ENCODE measurements at regions not wholly inside any gene's neighbourhood (a gene's known extent, or its start where the extent isn't known, plus 50 kb on each side); places are given as distances from the start of the nearest gene placed in this dataset.
"Not testable (repeated sequence)": the region's sequence is repeated elsewhere in the genome, so short reads cannot be mapped to it uniquely, and the experiment has no call there.

DNA sequence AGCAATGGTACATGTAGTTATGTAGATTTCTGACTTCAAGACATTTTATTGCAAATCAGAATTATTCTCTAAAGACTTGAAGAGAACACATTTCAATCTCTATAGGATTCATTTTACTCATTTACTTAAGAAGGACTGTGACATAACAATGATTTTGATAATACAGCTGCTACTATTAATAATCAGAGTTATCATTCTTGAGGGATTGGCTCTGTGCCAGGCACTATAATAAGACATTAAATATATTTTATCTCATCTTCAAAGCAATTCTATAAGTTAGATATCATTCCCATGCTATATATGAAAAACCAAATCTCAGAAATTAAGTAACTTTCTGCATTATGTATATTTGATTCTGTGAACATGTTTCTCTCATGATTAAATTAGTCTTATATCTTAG is 103.7 kb upstream of the CALCR start:
- Histone ChIP-seq H3K27me3 (replicated peaks) (no peaks in the 10 kb centered on the region), H3K36me3 (no peaks in the 10 kb centered on the region), H3K4me3 (no peak overlapping the region), H3K27ac (no peak overlapping the region), H3K9me3 (replicated peaks) (no peaks in the 10 kb centered on the region), H3K4me1 (replicated peaks) (no peaks in the 10 kb centered on the region)
- DNase-seq (ENCODE audit: low read depth in 1 of 2, low spot score in 2 of 2), result no peak

DNA sequence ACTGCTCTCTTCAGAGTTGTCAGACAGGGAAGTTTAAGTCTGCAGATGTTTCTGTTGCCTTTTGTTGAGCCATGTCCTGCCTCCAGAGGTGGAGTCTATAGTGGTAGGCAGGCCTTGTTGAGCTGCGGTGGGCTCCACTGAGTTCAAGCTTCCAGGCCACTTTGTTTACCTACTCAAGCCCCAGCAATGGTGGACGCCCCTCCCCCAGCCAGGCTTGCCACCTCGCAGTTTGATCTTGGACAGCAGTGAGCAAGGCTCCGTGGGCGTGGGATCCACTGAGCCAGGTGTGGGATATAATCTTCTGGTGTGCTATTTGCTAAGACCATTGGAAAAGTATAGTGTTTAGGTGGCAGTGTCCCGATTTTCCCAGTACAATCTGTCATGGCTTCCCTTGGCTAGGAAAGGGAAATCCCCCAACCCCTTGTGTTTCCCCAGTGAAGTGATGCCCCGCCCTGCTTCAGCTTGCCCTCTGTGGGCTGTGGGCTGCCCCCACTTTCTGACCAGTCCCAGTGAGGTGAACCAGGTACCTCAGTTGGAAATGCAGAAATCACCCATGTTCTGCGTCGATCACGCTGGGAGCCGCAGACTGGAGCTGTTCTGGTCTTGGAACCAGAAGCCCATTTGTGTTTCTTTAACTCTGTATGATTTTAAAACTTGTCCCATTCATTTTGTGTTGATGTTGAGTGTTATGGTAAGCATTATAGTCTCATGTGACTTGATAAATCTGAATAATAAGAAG is 89.2 kb upstream of the CALCR start:
- no peak overlapping the region for H3K4me3 ChIP-seq
- H3K36me3 ChIP-seq, result no peaks in the 10 kb centered on the region
- H3K27me3 ChIP-seq (replicated peaks), result no peaks in the 10 kb centered on the region
- no peak for DNase-seq (ENCODE audit: low read depth in 1 of 2, low spot score in 2 of 2)
- H3K4me1 ChIP-seq (replicated peaks), result no peaks in the 10 kb centered on the region
- no peak overlapping the region for H3K27ac ChIP-seq
- no peaks in the 10 kb centered on the region for H3K9me3 ChIP-seq (replicated peaks)

DNA sequence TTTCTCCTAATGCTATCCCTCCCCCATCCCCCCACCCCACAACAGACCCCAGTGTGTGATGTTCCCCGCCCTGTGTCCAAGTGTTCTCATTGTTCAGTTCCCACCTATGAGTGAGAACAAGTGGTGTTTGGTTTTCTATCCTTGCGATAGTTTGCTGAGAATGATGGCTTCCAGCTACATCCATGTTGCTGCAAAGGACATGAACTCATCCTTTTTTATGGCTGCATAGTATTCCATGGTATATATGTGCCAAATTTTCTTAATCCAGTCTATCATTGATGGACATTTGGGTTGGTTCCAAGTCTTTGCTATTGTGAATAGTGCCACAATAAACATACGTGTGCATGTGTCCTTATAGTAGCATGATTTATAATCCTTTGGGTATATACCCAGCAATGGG is 83.6 kb upstream of the CALCR start:
- H3K4me3 ChIP-seq; H3K27ac ChIP-seq; H3K9me3 ChIP-seq (replicated peaks); H3K27me3 ChIP-seq (replicated peaks); H3K4me1 ChIP-seq (replicated peaks); DNase-seq (ENCODE audit: low read depth in 1 of 2, low spot score in 2 of 2); H3K36me3 ChIP-seq: not testable (repeated sequence)

DNA sequence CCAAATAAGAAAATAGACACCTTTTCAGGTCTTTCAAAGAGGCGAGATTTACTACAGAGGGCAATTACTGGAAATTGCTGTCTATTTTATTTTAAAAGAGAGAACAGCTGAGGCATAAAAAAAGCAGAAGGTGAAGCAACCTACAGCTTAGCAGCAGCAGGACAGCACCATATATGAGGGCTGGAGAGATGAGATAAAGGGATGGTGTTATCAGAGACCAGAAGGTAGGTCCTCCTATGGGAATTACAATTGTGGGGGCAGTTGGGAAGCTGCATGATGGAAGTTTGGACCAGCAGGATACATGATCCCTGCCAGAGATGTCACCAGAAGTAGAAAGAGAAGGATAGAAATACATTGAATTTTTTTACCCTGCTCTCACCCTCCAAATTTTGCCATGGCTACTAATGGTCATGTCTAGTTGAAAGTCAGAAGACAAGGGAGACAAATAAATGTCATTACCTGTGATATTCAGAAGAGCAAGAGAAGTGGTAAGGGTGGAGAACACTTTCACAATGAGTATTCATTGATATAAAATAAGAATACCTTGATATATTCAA is 77.2 kb upstream of the CALCR start:
- no peak for DNase-seq (ENCODE audit: low read depth in 1 of 2, low spot score in 2 of 2)
- Histone ChIP-seq H3K4me3 (no peak overlapping the region), H3K36me3 (no peaks in the 10 kb centered on the region), H3K27me3 (replicated peaks) (no peaks in the 10 kb centered on the region; the same call in 1 of the 2 replicates), H3K27ac (no peak overlapping the region), H3K9me3 (replicated peaks) (no peaks in the 10 kb centered on the region), H3K4me1 (replicated peaks) (no peaks in the 10 kb centered on the region)

DNA sequence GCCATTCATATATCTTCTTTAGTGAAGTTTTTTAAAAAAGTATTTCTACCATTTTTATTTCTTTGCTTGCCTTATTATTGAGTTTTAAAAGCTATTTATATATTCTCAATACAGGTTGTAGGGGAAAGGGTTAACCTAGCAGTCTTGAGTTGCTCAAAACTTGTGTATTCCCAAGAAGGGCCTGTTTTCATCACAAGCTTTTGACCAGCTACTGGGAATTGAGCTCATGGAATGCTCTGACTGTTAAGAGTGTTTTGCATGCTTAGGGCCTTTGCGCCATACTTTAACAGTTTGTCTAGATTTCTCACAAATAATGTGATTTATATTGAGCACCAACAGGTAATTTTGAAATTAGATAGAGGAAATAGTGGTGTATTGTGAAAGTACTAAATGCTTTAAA is 72.0 kb upstream of the CALCR start:
- Histone ChIP-seq H3K4me3 (no peak overlapping the region), H3K4me1 (replicated peaks) (no peaks in the 10 kb centered on the region), H3K9me3 (replicated peaks) (no peaks in the 10 kb centered on the region), H3K36me3 (no peaks in the 10 kb centered on the region), H3K27me3 (replicated peaks) (no peaks in the 10 kb centered on the region; the same call in 1 of the 2 replicates), H3K27ac (no peak overlapping the region)
- no peak for DNase-seq (ENCODE audit: low read depth in 1 of 2, low spot score in 2 of 2)

DNA sequence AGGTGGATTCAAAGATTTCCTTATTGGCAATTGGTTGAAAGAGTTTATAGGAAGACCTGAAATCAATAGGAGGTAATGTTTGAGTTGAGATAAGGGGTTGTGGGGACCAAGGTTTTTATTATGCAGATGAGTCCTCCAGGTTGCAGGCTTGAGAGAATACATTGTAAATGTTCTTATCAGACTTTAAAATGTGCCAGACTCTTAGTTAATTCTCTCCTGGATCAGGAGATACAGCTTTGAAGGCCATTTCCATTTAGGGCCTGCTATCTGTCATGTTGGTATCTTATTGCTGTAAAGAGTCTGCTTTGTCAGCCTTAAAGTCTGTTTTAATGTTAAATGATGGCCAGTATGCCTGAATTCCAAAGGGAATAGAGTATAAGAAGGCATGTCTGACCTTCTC is 61.8 kb upstream of the CALCR start:
- DNase-seq (ENCODE audit: low read depth in 1 of 2, low spot score in 2 of 2), result no peak
- Histone ChIP-seq H3K27me3 (replicated peaks) (no peaks in the 10 kb centered on the region), H3K36me3 (no peaks in the 10 kb centered on the region), H3K27ac (no peak overlapping the region), H3K9me3 (replicated peaks) (no peaks in the 10 kb centered on the region), H3K4me3 (no peak overlapping the region), H3K4me1 (replicated peaks) (no peaks in the 10 kb centered on the region)

DNA sequence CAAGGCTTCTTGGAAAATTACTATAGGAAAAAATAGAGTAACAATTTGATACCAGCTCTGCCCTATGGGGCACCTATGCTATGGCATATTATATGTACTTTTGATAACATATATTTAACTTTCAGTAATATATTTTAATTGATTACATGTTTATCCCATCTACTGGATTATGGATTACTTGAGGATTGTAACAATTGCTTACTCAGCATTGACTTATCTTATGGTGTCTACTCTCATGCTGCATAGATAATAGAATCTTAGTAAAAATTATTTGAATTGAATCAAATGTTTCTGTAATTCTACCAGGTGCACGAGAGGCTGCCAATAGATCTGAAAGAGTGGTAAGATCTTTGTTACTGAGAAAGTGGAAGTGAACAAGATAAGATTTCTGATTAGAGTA is 57.8 kb upstream of the CALCR start:
- H3K27ac ChIP-seq, result no peak overlapping the region
- no peaks in the 10 kb centered on the region for H3K27me3 ChIP-seq (replicated peaks)
- no peak for DNase-seq (ENCODE audit: low read depth in 1 of 2, low spot score in 2 of 2)
- H3K9me3 ChIP-seq (replicated peaks), result no peaks in the 10 kb centered on the region
- H3K4me3 ChIP-seq, result no peak overlapping the region
- H3K4me1 ChIP-seq (replicated peaks), result no peaks in the 10 kb centered on the region
- H3K36me3 ChIP-seq, result no peaks in the 10 kb centered on the region

DNA sequence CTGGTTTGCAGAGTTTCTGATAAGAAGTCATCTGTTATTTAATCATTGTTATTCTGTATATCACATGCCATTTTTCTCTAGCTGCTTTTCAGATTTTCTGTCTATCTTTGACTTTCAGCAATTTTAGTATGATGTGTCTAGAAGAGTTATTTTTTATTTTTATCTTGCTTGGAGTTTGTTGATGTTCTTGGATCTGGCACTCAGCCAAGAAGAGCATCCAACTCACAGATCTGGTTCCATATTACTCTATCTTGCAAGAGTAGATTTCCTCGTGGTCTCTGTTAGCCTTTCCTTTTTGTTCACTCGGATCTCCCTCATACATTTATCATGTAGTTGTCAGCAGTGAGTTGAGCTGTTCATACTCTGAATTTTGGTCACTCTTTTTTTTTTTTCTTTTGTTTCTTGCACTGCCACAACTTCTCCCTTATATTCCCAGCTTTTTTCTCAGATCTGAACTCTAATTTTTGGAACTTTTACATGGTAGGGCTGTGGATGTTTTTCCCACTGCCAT is 54.8 kb upstream of the CALCR start:
- DNase-seq (ENCODE audit: low read depth in 1 of 2, low spot score in 2 of 2), result no peak
- Histone ChIP-seq H3K9me3 (replicated peaks) (no peaks in the 10 kb centered on the region), H3K27ac (no peak overlapping the region), H3K36me3 (no peaks in the 10 kb centered on the region), H3K4me1 (replicated peaks) (no peaks in the 10 kb centered on the region), H3K4me3 (no peak overlapping the region), H3K27me3 (replicated peaks) (no peaks in the 10 kb centered on the region)

DNA sequence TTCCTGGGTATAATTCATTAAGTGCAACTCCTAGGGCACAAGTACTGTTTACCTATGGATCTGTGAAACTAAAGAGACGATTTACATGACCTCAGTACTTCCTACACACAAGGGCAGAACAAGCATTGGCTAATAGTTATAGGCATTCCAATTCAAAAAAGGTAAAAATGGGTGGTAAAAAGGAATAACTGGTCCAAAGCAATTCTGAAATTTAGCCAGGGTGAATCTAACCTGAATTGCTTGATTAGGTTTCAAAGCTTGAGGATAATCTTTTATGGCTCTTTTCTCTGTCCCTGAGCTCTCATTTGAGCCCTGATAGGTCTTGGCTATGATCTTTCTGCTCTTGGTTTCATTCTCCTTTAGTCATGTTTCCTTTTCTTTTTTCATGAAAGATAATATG is 52.3 kb upstream of the CALCR start:
- H3K4me3 ChIP-seq, result no peak overlapping the region
- H3K27ac ChIP-seq, result no peak overlapping the region
- no peak for DNase-seq (ENCODE audit: low read depth in 1 of 2, low spot score in 2 of 2)
- no peaks in the 10 kb centered on the region for H3K9me3 ChIP-seq (replicated peaks)
- no peaks in the 10 kb centered on the region for H3K4me1 ChIP-seq (replicated peaks)
- no peaks in the 10 kb centered on the region for H3K27me3 ChIP-seq (replicated peaks)
- no peaks in the 10 kb centered on the region for H3K36me3 ChIP-seq

All from SJSA1 (cell line).